Stimulated activated effector memory CD8-positive, alpha-beta T cell treated with anti-CD3 and anti-CD28 coated beads, Interleukin-12 subunit alpha, Interleukin-12 subunit beta, amount 100 ng/mL, for 72 hours (primary cell): ENCODE measurements at regions not wholly inside any gene's neighbourhood (a gene's known extent, or its start where the extent isn't known, plus 50 kb on each side); places are given as distances from the start of the nearest gene placed in this dataset.
A peak's percentile ranks its signal among the peaks of the same experiment; 100 is the strongest.

Experiments used
- ATAC-seq: fragments of 150-1000 bp; cut with Tn5 transposase; 2 replicates; pipeline ENCODE4 v1.10.0; 2021
- DNase-seq, 2 donors: peaks; one replicate each; pipeline ENCODE4 v3.0.0; 2021 to 2022; ENCODE audit warnings: low spot score in 2 of 2
- H3K27ac Mint-ChIP-seq: one replicate; pipeline ENCODE4 v1.8.0; 2022; ENCODE audit warnings: mild to moderate bottlenecking, mixed read lengths
- H3K36me3 Mint-ChIP-seq: one replicate; pipeline ENCODE4 v1.8.0; 2022; ENCODE audit warnings: mild to moderate bottlenecking, mixed read lengths
- H3K4me1 Mint-ChIP-seq: one replicate; pipeline ENCODE4 v1.8.0; 2022; ENCODE audit warnings: mixed read lengths
- H3K4me3 Mint-ChIP-seq: one replicate; pipeline ENCODE4 v1.8.0; 2022; ENCODE audit warnings: mild to moderate bottlenecking, mixed read lengths
- H3K9me3 Mint-ChIP-seq: one replicate; pipeline ENCODE4 v1.8.0; 2022; ENCODE audit warnings: mixed read lengths

DNA sequence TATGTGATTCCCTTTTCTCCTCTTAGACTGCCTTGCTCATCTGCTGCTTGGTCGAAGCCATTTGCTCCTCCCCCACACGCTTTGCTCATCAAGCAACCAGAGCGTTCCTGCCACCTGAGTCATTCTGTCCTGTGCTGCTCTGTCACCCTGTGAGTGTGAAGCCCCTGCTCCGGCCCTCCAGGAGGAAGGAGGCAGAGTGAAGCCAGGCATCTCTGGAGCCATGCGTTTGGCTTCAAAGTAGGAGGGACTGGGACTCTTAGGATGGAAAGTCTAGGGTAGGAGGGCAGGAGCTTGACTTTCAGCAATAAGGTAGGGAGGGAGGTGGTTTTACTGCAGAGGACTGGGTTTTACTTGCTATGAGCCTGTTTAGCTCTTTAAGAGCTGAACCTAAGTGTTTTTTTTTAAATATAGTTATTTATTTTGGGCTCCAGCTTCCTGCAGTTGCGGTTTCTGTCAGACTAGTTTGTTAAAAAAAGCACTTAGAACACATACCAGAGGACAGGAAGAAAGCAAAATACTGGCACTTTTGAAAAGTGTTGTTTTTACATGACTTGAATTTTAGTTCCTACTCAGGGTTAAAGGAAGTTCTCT lies 63.6 kb downstream of the SPINK2 start:
- H3K4me3 Mint-ChIP-seq = peak overlapping the region; percentile 55
- H3K36me3 Mint-ChIP-seq = no peaks in the 10 kb centered on the region
- peak; percentile 55 to 88 for DNase-seq
- no peaks in the 10 kb centered on the region for H3K9me3 Mint-ChIP-seq
- H3K27ac Mint-ChIP-seq = peak overlapping the region; percentile 87
- peaks cover 33% of the 10 kb centered on the region for H3K4me1 Mint-ChIP-seq
- peak; percentile 100 for ATAC-seq

- Mint-ChIP-seq H3K4me1 (peaks cover 28% of the 10 kb centered on the region), H3K27ac (peak overlapping the region; percentile 87)
- DNase-seq = peak; percentile 3 to 63
Observed at GRCh38 chr4:56757261-56757746, 64.2 kb downstream of the SPINK2 start.

DNA sequence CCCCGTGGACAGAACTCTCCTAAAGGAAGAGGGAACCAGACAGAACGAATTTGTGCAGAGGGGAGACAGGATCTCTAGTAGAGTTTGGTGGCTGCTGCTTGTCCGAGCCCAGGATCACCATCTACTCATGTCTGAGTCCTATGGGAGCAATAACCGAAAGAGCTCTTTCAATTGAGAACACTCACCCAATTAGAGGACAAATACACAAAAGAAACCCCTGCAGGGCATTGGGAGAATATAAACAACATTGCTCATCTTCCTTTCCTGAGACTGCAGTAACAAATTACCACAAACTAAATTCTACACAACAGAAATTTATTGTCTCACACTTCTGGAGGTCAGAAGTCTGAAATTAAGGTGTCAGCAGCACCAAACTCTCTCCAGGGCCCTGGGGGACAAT lies 65.6 kb downstream of the SPINK2 start:
- Mint-ChIP-seq H3K27ac (peak overlapping the region; percentile 87), H3K4me1 (peaks cover 24% of the 10 kb centered on the region), H3K4me3 (no peak overlapping the region), H3K9me3 (no peaks in the 10 kb centered on the region), H3K36me3 (no peaks in the 10 kb centered on the region)
- DNase-seq (no peak), ATAC-seq (no peak)

More at GRCh38 chr4:56757261-56757746, 64.2 kb downstream of the SPINK2 start:
- Mint-ChIP-seq H3K36me3 (no peaks in the 10 kb centered on the region), H3K9me3 (no peaks in the 10 kb centered on the region), H3K4me3 (peak overlapping the region; percentile 55)
- ATAC-seq = peak; percentile 65

GRCh38 chr4:56752985-56753384 lies 68.5 kb downstream of the SPINK2 start:
- Mint-ChIP-seq H3K4me3 (no peak overlapping the region), H3K9me3 (no peaks in the 10 kb centered on the region), H3K4me1 (peaks cover 15% of the 10 kb centered on the region), H3K36me3 (no peaks in the 10 kb centered on the region), H3K27ac (no peak overlapping the region)
- ATAC-seq (no peak), DNase-seq (no peak)

GRCh38 chr4:56750231-56750630 lies 69.1 kb upstream of the HOPX start:
- no peak for ATAC-seq
- Mint-ChIP-seq H3K36me3 (no peaks in the 10 kb centered on the region), H3K4me1 (no peaks in the 10 kb centered on the region), H3K27ac (no peak overlapping the region), H3K4me3 (no peak overlapping the region), H3K9me3 (no peaks in the 10 kb centered on the region)
- no peak for DNase-seq

- H3K4me3 Mint-ChIP-seq = no peak overlapping the region
- no peaks in the 10 kb centered on the region for H3K4me1 Mint-ChIP-seq
- ATAC-seq = no peak
- no peak for DNase-seq
- H3K36me3 Mint-ChIP-seq = no peaks in the 10 kb centered on the region
- H3K27ac Mint-ChIP-seq = no peak overlapping the region
- H3K9me3 Mint-ChIP-seq = no peaks in the 10 kb centered on the region
Observed at GRCh38 chr4:56748271-56748670, 67.2 kb upstream of the HOPX start.

DNA sequence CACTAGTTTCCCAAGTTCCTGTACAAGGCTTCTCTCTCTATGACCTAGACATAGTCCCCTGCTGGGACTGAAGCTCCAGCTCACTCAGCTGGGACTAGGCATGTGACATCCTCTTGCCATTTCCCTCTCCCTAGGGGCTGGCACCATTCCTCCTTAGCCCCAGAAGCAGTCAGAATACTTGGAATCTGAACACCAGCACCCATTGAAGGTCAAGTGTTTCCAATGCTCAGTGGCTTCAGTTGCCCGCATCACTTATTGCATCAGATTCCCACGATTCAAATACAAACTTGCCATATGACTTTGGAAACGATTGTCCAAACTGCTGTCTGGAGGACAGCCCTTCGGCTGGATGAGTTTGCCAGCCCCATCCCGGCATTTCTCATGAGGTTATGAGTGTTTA lies 65.5 kb upstream of the HOPX start:
- Mint-ChIP-seq H3K27ac (no peak overlapping the region), H3K36me3 (no peaks in the 10 kb centered on the region), H3K4me1 (no peaks in the 10 kb centered on the region), H3K9me3 (no peaks in the 10 kb centered on the region), H3K4me3 (no peak overlapping the region)
- DNase-seq (no peak), ATAC-seq (no peak)

GRCh38 chr4:56745042-56745441 lies 63.9 kb upstream of the HOPX start:
- Mint-ChIP-seq H3K9me3 (no peaks in the 10 kb centered on the region), H3K36me3 (no peaks in the 10 kb centered on the region), H3K4me1 (no peaks in the 10 kb centered on the region), H3K4me3 (no peak overlapping the region), H3K27ac (no peak overlapping the region)
- DNase-seq = no peak
- no peak for ATAC-seq

DNA sequence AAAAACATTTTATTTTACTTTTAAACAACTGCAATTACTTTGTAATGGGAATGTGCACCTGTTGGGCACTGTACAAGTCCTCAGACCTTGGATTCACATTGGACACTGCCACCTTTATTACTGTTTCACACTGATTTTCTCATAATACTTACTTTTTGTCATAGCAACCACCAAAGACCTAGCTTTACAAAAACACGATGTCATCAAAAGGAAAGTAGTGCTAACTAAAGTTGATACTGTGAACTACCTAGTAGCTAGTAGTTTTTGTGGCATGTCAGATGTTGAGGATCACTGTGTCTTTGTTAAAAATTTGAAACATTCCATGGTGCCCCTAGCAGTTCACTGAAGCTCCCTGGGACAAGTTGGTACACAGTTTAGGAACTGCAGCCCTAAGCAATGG lies 62.9 kb upstream of the HOPX start:
- Mint-ChIP-seq H3K9me3 (no peaks in the 10 kb centered on the region), H3K36me3 (no peaks in the 10 kb centered on the region), H3K4me3 (no peak overlapping the region), H3K4me1 (peaks cover under 1% of the 10 kb centered on the region), H3K27ac (no peak overlapping the region)
- DNase-seq = no peak
- ATAC-seq = no peak

DNA sequence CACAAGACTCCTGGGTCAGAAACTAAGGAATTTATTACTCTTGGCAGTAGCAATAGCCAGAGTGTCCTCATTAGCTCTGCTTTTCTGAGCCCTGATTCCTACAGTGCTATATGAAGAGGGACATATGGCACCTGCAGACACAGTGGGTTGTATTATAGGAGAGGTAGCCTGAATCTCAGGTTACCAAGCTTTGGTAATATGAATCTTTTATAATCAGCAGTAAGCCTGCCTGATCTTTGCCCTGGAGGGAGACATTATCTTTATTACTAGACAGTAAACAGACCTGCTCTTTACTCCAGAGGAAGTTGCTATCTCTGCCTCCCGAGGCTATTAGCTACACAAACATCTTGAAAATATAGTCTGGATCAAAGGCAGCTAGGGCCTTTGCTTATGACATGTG lies 62.5 kb upstream of the HOPX start:
- Mint-ChIP-seq H3K4me3 (no peak overlapping the region), H3K27ac (no peak overlapping the region), H3K9me3 (no peaks in the 10 kb centered on the region), H3K36me3 (no peaks in the 10 kb centered on the region), H3K4me1 (peaks cover 5% of the 10 kb centered on the region)
- DNase-seq = no peak
- no peak for ATAC-seq

- no peak for ATAC-seq
- no peaks in the 10 kb centered on the region for H3K36me3 Mint-ChIP-seq
- no peak overlapping the region for H3K4me3 Mint-ChIP-seq
- peaks cover 10% of the 10 kb centered on the region for H3K4me1 Mint-ChIP-seq
- DNase-seq = no peak
- H3K27ac Mint-ChIP-seq = no peak overlapping the region
- H3K9me3 Mint-ChIP-seq = no peaks in the 10 kb centered on the region
Observed at GRCh38 chr4:56742080-56742871, 61.2 kb upstream of the HOPX start.

DNA sequence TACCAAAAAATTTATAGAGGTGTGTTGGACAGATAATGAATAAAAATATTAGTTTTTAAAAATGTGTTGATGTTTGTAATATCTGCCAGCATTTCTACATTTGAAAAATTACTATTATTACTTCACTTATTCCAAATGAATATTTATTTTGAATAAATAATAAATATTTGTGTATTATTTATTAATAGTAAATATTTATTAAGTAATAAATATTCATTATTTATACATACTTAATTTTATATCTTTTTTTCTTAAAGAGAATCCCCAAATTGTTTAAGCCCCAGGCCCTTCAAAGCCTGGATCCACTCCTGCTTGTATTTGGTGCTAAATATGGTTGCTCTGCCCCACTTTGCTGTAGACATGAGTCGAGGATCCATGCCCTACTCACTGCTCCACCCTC lies 60.5 kb upstream of the HOPX start:
- no peak for ATAC-seq
- H3K4me1 Mint-ChIP-seq = peaks cover 10% of the 10 kb centered on the region
- H3K27ac Mint-ChIP-seq = no peak overlapping the region
- no peak for DNase-seq
- H3K36me3 Mint-ChIP-seq = no peaks in the 10 kb centered on the region
- no peaks in the 10 kb centered on the region for H3K9me3 Mint-ChIP-seq
- H3K4me3 Mint-ChIP-seq = no peak overlapping the region

- ATAC-seq (no peak), DNase-seq (no peak)
- no peaks in the 10 kb centered on the region for H3K36me3 Mint-ChIP-seq
- peaks cover 10% of the 10 kb centered on the region for H3K4me1 Mint-ChIP-seq
- H3K27ac Mint-ChIP-seq = peak overlapping the region; percentile 10
- no peak overlapping the region for H3K4me3 Mint-ChIP-seq
- H3K9me3 Mint-ChIP-seq = no peaks in the 10 kb centered on the region
Observed at GRCh38 chr4:56739066-56739777, 58.1 kb upstream of the HOPX start.

DNA sequence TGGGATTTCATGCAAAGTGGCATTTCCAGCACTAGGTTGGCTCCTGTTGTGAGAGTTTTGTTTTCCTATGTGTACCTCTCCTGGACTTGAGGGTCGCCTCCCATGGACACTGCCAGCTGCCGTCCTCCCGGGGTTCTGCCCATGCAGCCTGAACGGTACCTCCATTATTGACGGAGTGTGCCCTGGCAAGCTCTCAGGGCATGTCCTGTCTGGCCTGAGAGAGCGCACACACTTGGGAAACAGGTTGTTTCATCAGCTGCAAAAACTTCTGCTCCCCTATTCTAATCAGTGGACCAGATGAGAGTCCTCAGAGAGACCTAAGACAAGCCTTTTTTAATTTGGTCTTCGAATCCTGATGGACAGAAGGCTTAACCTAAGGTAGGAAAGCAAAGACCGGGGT lies 56.6 kb upstream of the HOPX start:
- Mint-ChIP-seq H3K4me3 (no peak overlapping the region), H3K9me3 (no peaks in the 10 kb centered on the region), H3K36me3 (no peaks in the 10 kb centered on the region), H3K4me1 (peaks cover 10% of the 10 kb centered on the region), H3K27ac (no peak overlapping the region)
- DNase-seq (no peak), ATAC-seq (no peak)

- no peak for DNase-seq
- no peak overlapping the region for H3K4me3 Mint-ChIP-seq
- peaks cover 2% of the 10 kb centered on the region for H3K4me1 Mint-ChIP-seq
- H3K36me3 Mint-ChIP-seq = no peaks in the 10 kb centered on the region
- no peak for ATAC-seq
- no peak overlapping the region for H3K27ac Mint-ChIP-seq
- H3K9me3 Mint-ChIP-seq = no peaks in the 10 kb centered on the region
Observed at GRCh38 chr4:56733352-56733751, 52.3 kb upstream of the HOPX start.

GRCh38 chr4:56732301-56732700 lies 51.2 kb upstream of the HOPX start:
- DNase-seq = no peak
- H3K9me3 Mint-ChIP-seq = no peaks in the 10 kb centered on the region
- H3K27ac Mint-ChIP-seq = no peak overlapping the region
- ATAC-seq = no peak
- H3K4me3 Mint-ChIP-seq = no peak overlapping the region
- no peaks in the 10 kb centered on the region for H3K4me1 Mint-ChIP-seq
- H3K36me3 Mint-ChIP-seq = no peaks in the 10 kb centered on the region
